A549 (cell line): ENCODE measurements at regions not wholly inside any gene's neighbourhood (a gene's known extent, or its start where the extent isn't known, plus 50 kb on each side); places are given as distances from the start of the nearest gene placed in this dataset.

Source experiments
- EP300 ChIP-seq, 2 experiments: fragments of >200 bp; sonication (Bioruptor Twin); formaldehyde crosslinking; IDR thresholded peaks; 2 replicates in 1 of 2; 3 replicates in 1 of 2; pipeline ENCODE4 v1.6.1; 2016 to 2017
- POLR2A ChIP-seq: IDR thresholded peaks from 2 replicates; pipeline ENCODE4 v1.6.1; 2012; ENCODE audit warnings: mild to moderate bottlenecking, low read length
- TF ChIP-seq, protein P1 (sequence below): fragments of 200-600 bp; sonication (generic); IDR thresholded peaks from 2 replicates; pipeline ENCODE4 v1.6.1; 2016; ENCODE audit warnings: antibody characterized with exemption, mild to moderate bottlenecking, moderate library complexity

DNA sequence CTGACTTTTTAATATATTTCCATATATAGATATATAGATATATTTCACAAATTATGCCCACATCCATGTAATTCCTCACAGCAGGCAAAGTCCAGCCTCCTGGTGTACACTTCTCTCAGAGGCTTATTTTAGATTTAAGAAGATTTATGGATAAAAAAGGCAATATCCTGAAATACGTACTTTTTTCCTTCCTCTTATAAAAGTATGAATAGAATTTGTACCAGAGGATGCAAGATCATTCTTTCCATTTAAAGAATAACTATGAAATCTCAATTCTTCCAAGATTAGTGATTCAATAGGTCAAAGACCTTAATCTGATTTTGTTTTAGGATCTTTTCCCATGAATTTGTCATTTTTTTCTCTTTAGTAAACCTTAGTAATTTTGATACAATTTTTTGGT is 597.9 kb upstream of the TBL1XR1 start:
- TF ChIP-seq POLR2A (no peak), EP300 (IDR thresholded peaks at IDR 0.05) (no peak)
- TF ChIP-seq, protein P1, sequence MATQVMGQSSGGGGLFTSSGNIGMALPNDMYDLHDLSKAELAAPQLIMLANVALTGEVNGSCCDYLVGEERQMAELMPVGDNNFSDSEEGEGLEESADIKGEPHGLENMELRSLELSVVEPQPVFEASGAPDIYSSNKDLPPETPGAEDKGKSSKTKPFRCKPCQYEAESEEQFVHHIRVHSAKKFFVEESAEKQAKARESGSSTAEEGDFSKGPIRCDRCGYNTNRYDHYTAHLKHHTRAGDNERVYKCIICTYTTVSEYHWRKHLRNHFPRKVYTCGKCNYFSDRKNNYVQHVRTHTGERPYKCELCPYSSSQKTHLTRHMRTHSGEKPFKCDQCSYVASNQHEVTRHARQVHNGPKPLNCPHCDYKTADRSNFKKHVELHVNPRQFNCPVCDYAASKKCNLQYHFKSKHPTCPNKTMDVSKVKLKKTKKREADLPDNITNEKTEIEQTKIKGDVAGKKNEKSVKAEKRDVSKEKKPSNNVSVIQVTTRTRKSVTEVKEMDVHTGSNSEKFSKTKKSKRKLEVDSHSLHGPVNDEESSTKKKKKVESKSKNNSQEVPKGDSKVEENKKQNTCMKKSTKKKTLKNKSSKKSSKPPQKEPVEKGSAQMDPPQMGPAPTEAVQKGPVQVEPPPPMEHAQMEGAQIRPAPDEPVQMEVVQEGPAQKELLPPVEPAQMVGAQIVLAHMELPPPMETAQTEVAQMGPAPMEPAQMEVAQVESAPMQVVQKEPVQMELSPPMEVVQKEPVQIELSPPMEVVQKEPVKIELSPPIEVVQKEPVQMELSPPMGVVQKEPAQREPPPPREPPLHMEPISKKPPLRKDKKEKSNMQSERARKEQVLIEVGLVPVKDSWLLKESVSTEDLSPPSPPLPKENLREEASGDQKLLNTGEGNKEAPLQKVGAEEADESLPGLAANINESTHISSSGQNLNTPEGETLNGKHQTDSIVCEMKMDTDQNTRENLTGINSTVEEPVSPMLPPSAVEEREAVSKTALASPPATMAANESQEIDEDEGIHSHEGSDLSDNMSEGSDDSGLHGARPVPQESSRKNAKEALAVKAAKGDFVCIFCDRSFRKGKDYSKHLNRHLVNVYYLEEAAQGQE: no peak
